Mesothelial cell of epicardium (in vitro differentiated cells): ENCODE measurements at regions not wholly inside any gene's neighbourhood (a gene's known extent, or its start where the extent isn't known, plus 50 kb on each side); places are given as distances from the start of the nearest gene placed in this dataset.

ENCODE experiments used
- DNase-seq, 2 experiments: peaks; one replicate each; pipeline ENCODE4 v3.0.0; 2021; ENCODE audit warnings: low spot score in 2 of 2; ENCODE audit not compliant: unreplicated experiment in 2 of 2
- H3K27ac Mint-ChIP-seq: 2 replicates; pipeline ENCODE4 v1.8.0; 2021; ENCODE audit warnings: mixed read lengths
- H3K27me3 Mint-ChIP-seq: 2 replicates; pipeline ENCODE4 v1.8.0; 2021; ENCODE audit warnings: low read depth, mixed read lengths
- H3K36me3 Mint-ChIP-seq: 2 replicates; pipeline ENCODE4 v1.8.0; 2021; ENCODE audit warnings: mixed read lengths
- H3K4me1 Mint-ChIP-seq: 2 replicates; pipeline ENCODE4 v1.8.0; 2021; ENCODE audit warnings: mixed read lengths
- H3K4me3 Mint-ChIP-seq: 2 replicates; pipeline ENCODE4 v1.8.0; 2021; ENCODE audit warnings: mild to moderate bottlenecking, moderate library complexity, mixed read lengths
- H3K9me3 Mint-ChIP-seq: 2 replicates; pipeline ENCODE4 v1.8.0; 2021; ENCODE audit warnings: mixed read lengths
- CTCF ChIP-seq: fragments of 200-600 bp; sonication (generic); IDR thresholded peaks from one replicate; pipeline ENCODE4 v1.5.0; 2021; ENCODE audit warnings: antibody characterized with exemption; ENCODE audit not compliant: unreplicated experiment

GRCh38 chrX:10367406-10367805 lies 210.6 kb downstream of the CLCN4 start:
- Mint-ChIP-seq H3K27me3 (no peaks in the 10 kb centered on the region), H3K36me3 (no peaks in the 10 kb centered on the region)
- TF ChIP-seq CTCF = no peak

GRCh38 chrX:10370976-10371375 lies 214.2 kb downstream of the CLCN4 start:
- Mint-ChIP-seq H3K27me3 (no peaks in the 10 kb centered on the region), H3K27ac (no peak overlapping the region), H3K4me1 (no peaks in the 10 kb centered on the region), H3K4me3 (no peak overlapping the region), H3K9me3 (peaks cover 68% of the 10 kb centered on the region), H3K36me3 (peaks cover 2% of the 10 kb centered on the region)
- no peak for TF ChIP-seq CTCF
- no peak for DNase-seq

More at GRCh38 chrX:10367406-10367805, 210.6 kb downstream of the CLCN4 start:
- H3K9me3 Mint-ChIP-seq = peaks cover 56% of the 10 kb centered on the region
- no peak overlapping the region for H3K27ac Mint-ChIP-seq
- no peak for DNase-seq
- no peak overlapping the region for H3K4me3 Mint-ChIP-seq
- no peaks in the 10 kb centered on the region for H3K4me1 Mint-ChIP-seq

GRCh38 chrX:10377427-10377826 lies 220.7 kb downstream of the CLCN4 start:
- H3K9me3 Mint-ChIP-seq = peaks cover 53% of the 10 kb centered on the region
- H3K27ac Mint-ChIP-seq = no peak overlapping the region
- DNase-seq = no peak
- no peaks in the 10 kb centered on the region for H3K27me3 Mint-ChIP-seq
- no peak for TF ChIP-seq CTCF
- H3K4me3 Mint-ChIP-seq = no peak overlapping the region
- H3K4me1 Mint-ChIP-seq = peaks cover 19% of the 10 kb centered on the region
- H3K36me3 Mint-ChIP-seq = peaks cover 4% of the 10 kb centered on the region

DNA sequence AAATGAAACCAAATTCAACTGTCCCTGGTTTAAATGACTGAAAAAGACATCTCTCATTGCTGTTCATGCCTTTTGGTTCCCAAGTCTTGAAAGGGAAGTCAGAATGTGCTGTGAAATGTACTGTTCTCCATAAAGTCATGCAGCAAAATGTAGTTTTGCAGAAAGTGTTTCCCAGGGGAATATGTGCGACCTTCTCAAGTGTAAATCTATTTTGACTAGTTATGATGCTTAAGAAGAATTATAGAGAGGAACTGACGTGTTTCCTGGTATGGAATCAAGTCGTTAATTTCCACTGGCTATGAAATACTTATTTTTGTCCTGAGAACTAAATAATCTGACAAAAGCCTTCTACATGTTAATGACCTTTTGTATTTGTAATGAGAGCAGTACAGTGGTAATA lies 223.1 kb downstream of the CLCN4 start:
- no peak for TF ChIP-seq CTCF
- no peak for DNase-seq
- peaks cover 42% of the 10 kb centered on the region for H3K9me3 Mint-ChIP-seq
- peaks cover 4% of the 10 kb centered on the region for H3K36me3 Mint-ChIP-seq
- H3K27me3 Mint-ChIP-seq = no peaks in the 10 kb centered on the region
- peak overlapping the region; percentile 34 for H3K27ac Mint-ChIP-seq
- no peak overlapping the region for H3K4me3 Mint-ChIP-seq
- peaks cover 19% of the 10 kb centered on the region for H3K4me1 Mint-ChIP-seq

DNA sequence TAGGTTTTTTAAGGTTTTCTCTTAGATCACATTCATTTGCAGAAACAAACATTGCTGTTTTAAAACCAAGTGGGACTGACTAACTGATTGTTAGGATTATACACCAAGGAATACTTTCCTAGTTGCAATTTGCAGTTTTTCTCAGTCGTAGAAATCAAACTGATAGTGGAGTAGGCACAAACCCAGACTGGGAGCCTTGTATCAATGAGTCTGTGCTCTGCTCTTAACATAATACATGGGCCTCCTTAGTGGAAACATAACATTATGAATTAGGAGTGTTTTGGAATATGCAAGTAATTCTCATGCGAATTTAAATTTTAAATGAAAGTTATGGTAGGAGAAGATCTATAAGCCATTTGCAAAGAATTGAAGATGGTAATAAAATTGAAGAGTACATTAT lies 223.5 kb downstream of the CLCN4 start:
- H3K27ac Mint-ChIP-seq = peak overlapping the region; percentile 39
- H3K36me3 Mint-ChIP-seq = peaks cover 4% of the 10 kb centered on the region
- peaks cover 42% of the 10 kb centered on the region for H3K9me3 Mint-ChIP-seq
- DNase-seq = no peak
- H3K27me3 Mint-ChIP-seq = no peaks in the 10 kb centered on the region
- TF ChIP-seq CTCF = no peak
- peaks cover 19% of the 10 kb centered on the region for H3K4me1 Mint-ChIP-seq
- H3K4me3 Mint-ChIP-seq = no peak overlapping the region

DNA sequence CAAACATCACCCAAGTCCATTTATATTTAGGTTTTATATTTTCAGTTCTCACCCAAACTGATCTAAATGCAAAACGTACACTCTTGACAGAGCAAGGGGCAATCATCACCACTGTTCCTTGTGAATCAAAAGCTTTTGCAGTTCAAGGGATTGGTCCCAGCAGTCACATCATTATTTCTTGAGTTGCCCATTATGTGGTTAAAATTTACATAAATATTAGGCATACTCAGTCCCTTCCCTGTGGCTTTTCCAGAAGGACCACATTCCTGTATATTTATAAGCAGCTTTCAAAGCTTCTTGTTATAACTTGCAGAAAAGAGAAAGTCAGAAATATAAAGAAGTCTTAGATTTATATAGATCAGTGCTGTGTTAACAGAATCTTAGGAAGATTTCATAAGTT lies 224.4 kb downstream of the CLCN4 start:
- TF ChIP-seq CTCF = no peak
- Mint-ChIP-seq H3K36me3 (peaks cover 2% of the 10 kb centered on the region), H3K4me1 (peaks cover 19% of the 10 kb centered on the region), H3K4me3 (no peak overlapping the region), H3K27me3 (no peaks in the 10 kb centered on the region), H3K27ac (no peak overlapping the region), H3K9me3 (peaks cover 37% of the 10 kb centered on the region)
- no peak for DNase-seq
